Bronchial epithelial cell (primary cell): ENCODE measurements at regions not wholly inside any gene's neighbourhood (a gene's known extent, or its start where the extent isn't known, plus 50 kb on each side); places are given as distances from the start of the nearest gene placed in this dataset.

Experiments used
- DNase-seq: peaks from one replicate; pipeline ENCODE4 v3.0.0-alpha.2; 2010; ENCODE audit warnings: low read depth
- FAIRE-seq: peaks from 2 replicates; lab custom pipeline; 2011; peaks lifted over from hg19 to GRCh38; lab: Jason Lieb, UNC
- H3K27me3 ChIP-seq: 2 replicates; pipeline ENCODE4 v1.5.1; 2011; ENCODE audit warnings: low read length; ENCODE audit not compliant: control insufficient read depth, insufficient read depth
- H3K36me3 ChIP-seq: 2 replicates; pipeline ENCODE4 v1.5.1; 2011; ENCODE audit warnings: low read length; ENCODE audit not compliant: control insufficient read depth, insufficient read depth
- H3K4me3 ChIP-seq: 2 replicates; pipeline ENCODE4 v1.5.1; 2011; ENCODE audit warnings: mild to moderate bottlenecking, low read depth, low read length, control low read depth
- TF ChIP-seq, protein P1 (sequence below): IDR thresholded peaks from 2 replicates; pipeline ENCODE4 v1.5.1; 2011; ENCODE audit warnings: mild to moderate bottlenecking, moderate library complexity, low read length, control low read depth, inconsistent platforms; ENCODE audit not compliant: insufficient read depth, severe bottlenecking

GRCh38 chr4:67292636-67293035 is 252.7 kb downstream of the CENPC start:
- Histone ChIP-seq H3K27me3 (no peaks in the 10 kb centered on the region), H3K36me3 (no peaks in the 10 kb centered on the region), H3K4me3 (no peak overlapping the region)
- DNase-seq = no peak
- no peak for FAIRE-seq
- TF ChIP-seq, protein P1, sequence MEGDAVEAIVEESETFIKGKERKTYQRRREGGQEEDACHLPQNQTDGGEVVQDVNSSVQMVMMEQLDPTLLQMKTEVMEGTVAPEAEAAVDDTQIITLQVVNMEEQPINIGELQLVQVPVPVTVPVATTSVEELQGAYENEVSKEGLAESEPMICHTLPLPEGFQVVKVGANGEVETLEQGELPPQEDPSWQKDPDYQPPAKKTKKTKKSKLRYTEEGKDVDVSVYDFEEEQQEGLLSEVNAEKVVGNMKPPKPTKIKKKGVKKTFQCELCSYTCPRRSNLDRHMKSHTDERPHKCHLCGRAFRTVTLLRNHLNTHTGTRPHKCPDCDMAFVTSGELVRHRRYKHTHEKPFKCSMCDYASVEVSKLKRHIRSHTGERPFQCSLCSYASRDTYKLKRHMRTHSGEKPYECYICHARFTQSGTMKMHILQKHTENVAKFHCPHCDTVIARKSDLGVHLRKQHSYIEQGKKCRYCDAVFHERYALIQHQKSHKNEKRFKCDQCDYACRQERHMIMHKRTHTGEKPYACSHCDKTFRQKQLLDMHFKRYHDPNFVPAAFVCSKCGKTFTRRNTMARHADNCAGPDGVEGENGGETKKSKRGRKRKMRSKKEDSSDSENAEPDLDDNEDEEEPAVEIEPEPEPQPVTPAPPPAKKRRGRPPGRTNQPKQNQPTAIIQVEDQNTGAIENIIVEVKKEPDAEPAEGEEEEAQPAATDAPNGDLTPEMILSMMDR = no peak

- TF ChIP-seq, protein P1 = no peak
- FAIRE-seq = no peak
These were observed 253.3 kb downstream of the CENPC start for GRCh38 chr4:67292045-67292444.

GRCh38 chr4:67291644-67292043 is 253.7 kb downstream of the CENPC start:
- FAIRE-seq (no peak), DNase-seq (no peak)
- TF ChIP-seq, protein P1 = no peak
- Histone ChIP-seq H3K27me3 (no peaks in the 10 kb centered on the region), H3K36me3 (no peaks in the 10 kb centered on the region), H3K4me3 (no peak overlapping the region)

More at GRCh38 chr4:67292045-67292444, 253.3 kb downstream of the CENPC start:
- Histone ChIP-seq H3K36me3 (no peaks in the 10 kb centered on the region), H3K27me3 (no peaks in the 10 kb centered on the region), H3K4me3 (no peak overlapping the region)
- peak; percentile 4 for DNase-seq

- FAIRE-seq (peak; percentile 28), DNase-seq (peak; percentile 3)
- no peaks in the 10 kb centered on the region for H3K36me3 ChIP-seq
- H3K27me3 ChIP-seq = no peaks in the 10 kb centered on the region
- H3K4me3 ChIP-seq = no peak overlapping the region
- TF ChIP-seq, protein P1 = peak; percentile 18
These were observed 256.3 kb downstream of the CENPC start for GRCh38 chr4:67288964-67289363.

DNA sequence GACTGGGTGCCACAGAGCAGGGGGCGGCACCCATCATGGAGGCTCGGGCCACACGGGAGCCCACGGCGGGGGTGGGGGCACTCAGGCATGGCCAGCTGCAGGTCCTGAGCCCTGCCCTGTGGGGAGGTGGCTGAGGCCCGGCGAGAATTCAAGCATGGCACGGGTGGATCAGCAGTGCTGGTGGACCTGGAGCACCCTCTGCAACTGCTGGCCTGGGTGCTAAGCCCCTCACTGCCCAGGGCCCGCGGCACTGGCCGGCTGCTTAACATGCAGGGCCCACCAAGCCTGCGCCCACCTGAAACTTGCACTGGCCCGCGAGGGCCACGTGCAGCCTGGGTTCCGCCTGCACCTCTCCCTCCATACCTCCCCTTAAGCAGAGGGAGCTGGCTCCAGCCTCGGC is 258.6 kb downstream of the CENPC start:
- Histone ChIP-seq H3K4me3 (no peak overlapping the region), H3K36me3 (no peaks in the 10 kb centered on the region), H3K27me3 (no peaks in the 10 kb centered on the region)
- TF ChIP-seq, protein P1 = no peak
- FAIRE-seq = no peak
- DNase-seq = no peak

DNA sequence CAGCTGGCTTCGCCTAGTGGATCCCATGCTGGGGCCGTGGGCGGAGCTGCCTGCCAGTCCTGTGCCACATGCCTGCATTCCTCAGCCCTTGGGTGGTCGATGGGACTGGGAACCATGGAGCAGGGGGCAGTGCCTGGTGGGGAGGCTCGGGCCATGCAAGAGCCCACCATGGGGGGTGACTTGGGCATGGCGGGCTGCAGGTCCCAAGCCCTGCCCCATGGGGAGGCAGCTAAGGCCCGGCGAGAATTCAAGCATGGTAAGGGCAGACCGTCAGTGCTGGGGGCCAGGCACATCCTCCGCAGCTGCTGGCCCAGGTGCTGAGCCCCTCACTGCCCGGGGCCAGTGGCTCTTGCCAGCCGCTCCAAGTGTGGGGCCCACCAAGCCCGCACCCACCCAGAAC is 262.6 kb downstream of the CENPC start:
- Histone ChIP-seq H3K36me3 (no peaks in the 10 kb centered on the region), H3K4me3 (no peak overlapping the region), H3K27me3 (no peaks in the 10 kb centered on the region)
- no peak for FAIRE-seq
- no peak for DNase-seq
- TF ChIP-seq, protein P1 = no peak
